GM12865 (cell line): ENCODE measurements at regions not wholly inside any gene's neighbourhood (a gene's known extent, or its start where the extent isn't known, plus 50 kb on each side); places are given as distances from the start of the nearest gene placed in this dataset.

Experiments
- DNase-seq: peaks from one replicate; pipeline ENCODE4 v3.0.0; 2010; ENCODE audit warnings: low read depth
- H3K4me3 ChIP-seq: 2 replicates; pipeline ENCODE4 v1.5.1; 2011; ENCODE audit warnings: mild to moderate bottlenecking, low read depth, low read length, control low read depth
- CTCF ChIP-seq: IDR thresholded peaks from 2 replicates; pipeline ENCODE4 v1.5.1; 2011; ENCODE audit warnings: low read length, control low read depth, low read depth, inconsistent platforms; ENCODE audit not compliant: insufficient read depth; ENCODE audit errors: missing control alignments

GRCh38 chr13:57824121-57824520 is 192.6 kb downstream of the PCDH17 start:
- DNase-seq, result no peak

GRCh38 chr13:57825066-57825465 is 193.5 kb downstream of the PCDH17 start:
- no peak overlapping the region for H3K4me3 ChIP-seq
- DNase-seq, result no peak
- no peak for TF ChIP-seq CTCF

More at GRCh38 chr13:57824121-57824520, 192.6 kb downstream of the PCDH17 start:
- TF ChIP-seq CTCF, result no peak
- H3K4me3 ChIP-seq, result no peak overlapping the region

GRCh38 chr13:57829496-57829895 is 198.0 kb downstream of the PCDH17 start:
- H3K4me3 ChIP-seq, result no peak overlapping the region
- no peak for DNase-seq
- no peak for TF ChIP-seq CTCF

GRCh38 chr13:57832187-57832586 is 200.6 kb downstream of the PCDH17 start:
- no peak overlapping the region for H3K4me3 ChIP-seq
- TF ChIP-seq CTCF, result no peak
- no peak for DNase-seq

- no peak overlapping the region for H3K4me3 ChIP-seq
- DNase-seq, result no peak
- TF ChIP-seq CTCF, result no peak
Observed at GRCh38 chr13:57837801-57838200, 206.3 kb downstream of the PCDH17 start.

- H3K4me3 ChIP-seq, result no peak overlapping the region
- no peak for DNase-seq
Observed at GRCh38 chr13:57843521-57843920, 212.0 kb downstream of the PCDH17 start.

More at GRCh38 chr13:57843521-57843920, 212.0 kb downstream of the PCDH17 start:
- TF ChIP-seq CTCF, result no peak
